HCT116 (cell line): ENCODE measurements at regions not wholly inside any gene's neighbourhood (a gene's known extent, or its start where the extent isn't known, plus 50 kb on each side); places are given as distances from the start of the nearest gene placed in this dataset.

ENCODE experiments used
- ATF3 ChIP-seq: IDR thresholded peaks from 2 replicates; pipeline ENCODE4 v1.6.1; 2012
- CEBPB ChIP-seq: IDR thresholded peaks from 2 replicates; pipeline ENCODE4 v1.6.1; 2012; ENCODE audit warnings: low read depth
- CTCF ChIP-seq, 3 experiments: fragments of 200-600 bp in 1 of 3; sonication (generic) in 1 of 3; IDR thresholded peaks in 2 of 3; conservative IDR thresholded peaks in 1 of 3; 2 replicates each; pipeline ENCODE4 v1.5.1; 2012 to 2017; ENCODE audit warnings: low read depth in 2 of 3, low read length in 2 of 3, antibody characterized with exemption in 1 of 3, borderline replicate concordance in 1 of 3, control low read depth in 1 of 3, mild to moderate bottlenecking in 1 of 3, mixed read lengths in 1 of 3, mixed run types in 1 of 3, moderate library complexity in 1 of 3; ENCODE audit not compliant: insufficient read depth in 1 of 3
- EGR1 ChIP-seq: IDR thresholded peaks from 2 replicates; pipeline ENCODE4 v1.6.1; 2012; ENCODE audit warnings: low read depth
- ELF1 ChIP-seq: IDR thresholded peaks from 2 replicates; pipeline ENCODE4 v1.6.1; 2012; ENCODE audit warnings: low read depth, borderline replicate concordance
- EZH2 ChIP-seq: fragments of 200-600 bp; sonication (generic); IDR thresholded peaks from 2 replicates; pipeline ENCODE4 v1.6.1; 2017; ENCODE audit warnings: antibody characterized with exemption, mixed run types
- JUND ChIP-seq: IDR thresholded peaks from 2 replicates; pipeline ENCODE4 v1.6.1; 2012
- MAX ChIP-seq: IDR thresholded peaks from 2 replicates; pipeline ENCODE4 v1.6.1; 2012
- POLR2A ChIP-seq: IDR thresholded peaks from 2 replicates; pipeline ENCODE4 v1.7.0; 2011; ENCODE audit warnings: borderline replicate concordance; ENCODE audit not compliant: insufficient read depth, insufficient read length; ENCODE audit errors: extremely low read depth
- POLR2AphosphoS5 ChIP-seq: IDR thresholded peaks from 2 replicates; pipeline ENCODE4 v1.6.1; 2011; ENCODE audit warnings: mild to moderate bottlenecking, low read depth, low read length, moderate library complexity
- SRF ChIP-seq: IDR thresholded peaks from 2 replicates; pipeline ENCODE4 v1.6.1; 2012; ENCODE audit warnings: low read depth

GRCh38 chr13:97724450-97724849, 229.0 kb upstream of the IPO5 start:
- TF ChIP-seq EGR1 (no peak), POLR2A (no peak), CTCF (IDR thresholded peaks at IDR 0.05 in 2 of 3, conservative IDR thresholded peaks at IDR 0.05 in 1 of 3; ENCODE audit: borderline replicate concordance in 1 of 3, insufficient read depth in 1 of 3, low read depth in 2 of 3, low read length in 2 of 3) (no peak), JUND (no peak), ATF3 (no peak), CEBPB (no peak), POLR2AphosphoS5 (no peak), MAX (no peak), SRF (no peak), EZH2 (no peak), ELF1 (no peak)
